LoVo (cell line): ENCODE measurements at regions not wholly inside any gene's neighbourhood (a gene's known extent, or its start where the extent isn't known, plus 50 kb on each side); places are given as distances from the start of the nearest gene placed in this dataset.
"Not testable (repeated sequence)": the region's sequence is repeated elsewhere in the genome, so short reads cannot be mapped to it uniquely, and the experiment has no call there.

ENCODE experiments used
- DNase-seq: peaks from one replicate; pipeline ENCODE4 v3.0.0-alpha.2; 2016; ENCODE audit warnings: low spot score

GRCh38 chrX:3435916-3436315 is 89.5 kb upstream of the MXRA5 start:
- not testable (repeated sequence) for DNase-seq

- DNase-seq, result no peak
Measured at GRCh38 chrX:3435057-3435456, 88.6 kb upstream of the MXRA5 start.

- no peak for DNase-seq
Measured at GRCh38 chrX:3428792-3429191, 82.3 kb upstream of the MXRA5 start.

GRCh38 chrX:3426552-3426951 is 80.1 kb upstream of the MXRA5 start:
- DNase-seq, result no peak

GRCh38 chrX:3425031-3425430 is 78.6 kb upstream of the MXRA5 start:
- DNase-seq, result no peak

GRCh38 chrX:3420316-3420715 is 73.9 kb upstream of the MXRA5 start:
- DNase-seq, result no peak

GRCh38 chrX:3415011-3415410 is 68.6 kb upstream of the MXRA5 start:
- DNase-seq, result no peak

GRCh38 chrX:3411626-3412025 is 65.2 kb upstream of the MXRA5 start:
- DNase-seq, result not testable (repeated sequence)

- not testable (repeated sequence) for DNase-seq
Measured at GRCh38 chrX:3409936-3410335, 63.5 kb upstream of the MXRA5 start.

GRCh38 chrX:3407781-3408180 is 61.3 kb upstream of the MXRA5 start:
- no peak for DNase-seq

- no peak for DNase-seq
Measured at GRCh38 chrX:3407121-3407520, 60.7 kb upstream of the MXRA5 start.

- DNase-seq, result no peak
Measured at GRCh38 chrX:3403748-3404147, 57.3 kb upstream of the MXRA5 start.
